ENCODE measurements at regions not wholly inside any gene's neighbourhood (a gene's known extent, or its start where the extent isn't known, plus 50 kb on each side); places are given as distances from the start of the nearest gene placed in this dataset.

- Mint-ChIP-seq H3K9me3 (peaks cover 6% of the 10 kb centered on the region), H3K4me1 (ENCODE audit: unreplicated experiment) (peaks cover 15% of the 10 kb centered on the region), H3K4me3 (no peak overlapping the region), H3K36me3 (peaks cover 6% of the 10 kb centered on the region), H3K27ac (peak overlapping the region; percentile 29), H3K27me3 (no peaks in the 10 kb centered on the region)
- no peak for DNase-seq (ENCODE audit: extremely low spot score, unreplicated experiment)
- no peak for TF ChIP-seq CTCF (conservative IDR thresholded peaks at IDR 0.05)
These were observed 95.9 kb downstream of the DISP1 start for GRCh38 chr1:222910699-222911098.

- TF ChIP-seq CTCF (conservative IDR thresholded peaks at IDR 0.05) = no peak
- H3K27ac Mint-ChIP-seq = no peak overlapping the region
- H3K4me3 Mint-ChIP-seq = no peak overlapping the region
- H3K36me3 Mint-ChIP-seq = peaks cover 7% of the 10 kb centered on the region
- peaks cover 7% of the 10 kb centered on the region for H3K9me3 Mint-ChIP-seq
- H3K4me1 Mint-ChIP-seq (ENCODE audit: unreplicated experiment) = peaks cover 15% of the 10 kb centered on the region
- no peaks in the 10 kb centered on the region for H3K27me3 Mint-ChIP-seq
- no peak for DNase-seq (ENCODE audit: extremely low spot score, unreplicated experiment)
These were observed 97.0 kb downstream of the DISP1 start for GRCh38 chr1:222911866-222912265.

- TF ChIP-seq CTCF (conservative IDR thresholded peaks at IDR 0.05) = no peak
- no peak overlapping the region for H3K4me3 Mint-ChIP-seq
- peaks cover 15% of the 10 kb centered on the region for H3K4me1 Mint-ChIP-seq (ENCODE audit: unreplicated experiment)
- no peak for DNase-seq (ENCODE audit: extremely low spot score, unreplicated experiment)
- H3K36me3 Mint-ChIP-seq = peaks cover 13% of the 10 kb centered on the region
- peaks cover 14% of the 10 kb centered on the region for H3K9me3 Mint-ChIP-seq
- no peak overlapping the region for H3K27ac Mint-ChIP-seq
- no peaks in the 10 kb centered on the region for H3K27me3 Mint-ChIP-seq
These were observed 97.9 kb downstream of the DISP1 start for GRCh38 chr1:222912730-222913129.

DNA sequence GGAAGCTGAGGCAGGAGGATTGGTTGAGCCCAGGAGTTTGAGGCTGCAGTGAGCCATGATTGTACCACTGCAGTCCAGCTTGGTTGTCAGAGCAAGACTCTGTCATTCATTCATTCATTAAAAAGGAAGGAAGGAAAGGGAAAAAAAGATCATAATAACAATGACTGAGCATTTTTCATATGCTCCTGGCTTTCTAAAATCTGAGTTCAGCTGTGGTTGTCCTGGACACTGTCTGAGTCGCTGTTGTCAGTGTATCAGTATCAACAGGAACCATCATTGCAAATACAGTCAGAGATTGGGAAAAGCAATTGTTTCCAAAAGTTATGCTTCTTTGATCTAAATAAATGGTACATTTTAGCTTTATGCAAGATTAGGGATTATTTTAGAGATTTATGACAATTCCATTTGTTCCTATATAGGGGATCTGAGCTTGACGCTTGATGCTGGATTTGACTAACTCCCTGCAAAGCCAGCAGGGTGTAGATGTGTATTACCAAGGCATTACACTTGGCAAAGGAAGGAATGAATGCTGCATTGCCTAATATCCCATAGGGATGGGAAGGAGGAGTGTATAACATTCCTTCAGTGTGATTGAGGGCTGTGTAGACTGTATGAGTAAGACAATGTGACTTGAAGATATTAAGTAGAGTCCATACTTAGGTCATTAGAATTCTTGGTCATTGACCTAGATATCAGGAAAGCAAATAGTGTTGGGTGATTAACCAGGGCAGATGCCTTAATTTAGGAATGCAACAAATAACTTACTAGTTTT lies 100.2 kb downstream of the DISP1 start:
- H3K27ac Mint-ChIP-seq = no peak overlapping the region
- DNase-seq (ENCODE audit: extremely low spot score, unreplicated experiment) = no peak
- no peak overlapping the region for H3K4me3 Mint-ChIP-seq
- H3K36me3 Mint-ChIP-seq = peaks cover 17% of the 10 kb centered on the region
- H3K27me3 Mint-ChIP-seq = no peaks in the 10 kb centered on the region
- H3K9me3 Mint-ChIP-seq = peaks cover 18% of the 10 kb centered on the region
- no peak for TF ChIP-seq CTCF (conservative IDR thresholded peaks at IDR 0.05)
- peaks cover 15% of the 10 kb centered on the region for H3K4me1 Mint-ChIP-seq (ENCODE audit: unreplicated experiment)

DNA sequence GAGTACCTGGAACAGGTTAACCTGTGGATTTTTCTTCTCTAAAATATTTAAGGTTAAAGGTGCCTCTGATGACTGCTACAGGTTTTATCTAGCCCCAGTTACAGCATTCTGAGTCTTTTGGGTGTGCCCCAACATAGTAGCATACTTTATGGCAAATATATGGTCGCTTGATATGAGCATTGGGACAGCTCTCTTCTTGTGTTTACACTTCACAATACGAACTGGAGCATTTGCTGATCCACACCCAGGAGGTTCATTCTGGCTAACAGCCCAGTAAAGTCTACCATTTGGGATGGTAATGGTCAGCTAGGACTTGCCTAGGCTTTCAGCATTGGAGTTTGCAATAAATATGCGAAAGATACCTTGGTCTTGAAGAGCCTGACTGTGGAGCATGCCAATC lies 101.3 kb downstream of the DISP1 start:
- peaks cover 17% of the 10 kb centered on the region for H3K36me3 Mint-ChIP-seq
- peaks cover 9% of the 10 kb centered on the region for H3K4me1 Mint-ChIP-seq (ENCODE audit: unreplicated experiment)
- H3K4me3 Mint-ChIP-seq = no peak overlapping the region
- TF ChIP-seq CTCF (conservative IDR thresholded peaks at IDR 0.05) = no peak
- no peak for DNase-seq (ENCODE audit: extremely low spot score, unreplicated experiment)
- no peaks in the 10 kb centered on the region for H3K27me3 Mint-ChIP-seq
- peaks cover 18% of the 10 kb centered on the region for H3K9me3 Mint-ChIP-seq
- no peak overlapping the region for H3K27ac Mint-ChIP-seq

Data from type B pancreatic cell (in vitro differentiated cells).